ENCODE measurements at regions not wholly inside any gene's neighbourhood (a gene's known extent, or its start where the extent isn't known, plus 50 kb on each side); places are given as distances from the start of the nearest gene placed in this dataset.
A peak's percentile ranks its signal among the peaks of the same experiment; 100 is the strongest.
"Not testable (repeated sequence)": the region's sequence is repeated elsewhere in the genome, so short reads cannot be mapped to it uniquely, and the experiment has no call there.

DNA sequence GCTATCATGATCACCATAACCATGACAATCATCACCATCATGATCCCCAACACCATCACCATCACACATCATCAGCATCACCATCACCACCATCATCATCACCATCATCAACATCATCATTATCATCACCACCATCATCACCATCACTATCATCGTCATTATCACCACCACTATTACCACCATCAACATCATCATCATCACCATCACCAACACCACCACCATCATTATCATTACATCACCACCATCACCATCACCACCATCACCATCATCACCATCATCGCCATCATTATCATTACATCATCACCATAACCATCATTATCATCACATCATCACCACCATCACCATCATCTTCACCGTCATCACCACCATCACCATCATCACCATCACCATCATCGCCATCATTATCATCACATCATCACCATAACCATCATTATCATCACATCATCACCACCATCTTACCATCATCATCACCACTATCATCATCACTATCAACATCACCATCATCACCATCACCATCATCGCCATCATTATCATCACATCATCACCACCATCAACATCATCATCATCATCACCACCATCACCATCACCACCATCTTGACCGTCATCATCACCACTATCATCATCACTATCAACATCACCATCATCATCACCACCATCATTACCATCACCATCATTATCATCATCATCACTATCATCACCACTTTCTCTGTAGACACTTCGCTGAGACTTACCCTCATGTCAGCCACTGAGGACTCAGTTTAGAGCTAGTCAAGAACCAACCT, 366.0 kb downstream of the C16orf95 start:
- DNase-seq (ENCODE audit: low spot score) (no peak), FAIRE-seq (no peak)

DNA sequence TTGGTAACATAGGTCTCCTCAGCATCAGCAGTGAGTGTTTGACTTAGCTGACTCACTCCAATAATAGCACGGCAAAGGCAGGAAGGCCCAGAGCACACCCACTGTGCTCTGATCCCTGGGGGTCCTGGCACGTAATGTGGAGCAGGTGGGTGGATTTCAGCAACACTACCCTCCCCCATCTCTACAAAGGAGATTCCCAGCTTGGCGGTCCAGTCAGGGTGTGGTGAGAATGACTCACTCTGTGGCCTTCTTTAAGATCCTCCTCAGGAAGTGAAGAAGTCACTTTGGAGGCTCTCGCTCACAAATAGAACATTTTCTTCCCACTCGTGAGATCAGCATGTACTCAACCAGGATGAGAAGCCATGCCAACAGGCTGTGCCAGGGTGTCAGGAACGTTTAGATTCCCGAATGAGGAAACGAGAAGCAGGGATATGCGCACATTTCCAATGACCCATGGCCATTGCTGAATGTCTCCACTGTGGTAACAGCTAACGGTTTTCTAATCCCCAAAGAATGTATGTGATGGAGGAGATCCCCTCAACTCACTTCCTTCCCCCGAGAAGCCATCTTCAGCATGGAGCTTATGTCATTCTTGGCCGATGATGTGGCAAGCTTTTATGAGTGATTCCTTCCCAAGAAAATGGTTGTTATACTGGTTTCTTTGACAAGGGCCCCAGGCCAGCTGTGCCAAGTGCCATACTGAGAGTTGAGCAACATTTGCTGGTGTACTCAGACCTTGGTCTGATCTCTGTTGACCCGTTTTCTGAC, 365.2 kb downstream of the C16orf95 start:
- DNase-seq (ENCODE audit: low spot score) (peak; percentile 98), FAIRE-seq (peak; percentile 95)

DNA sequence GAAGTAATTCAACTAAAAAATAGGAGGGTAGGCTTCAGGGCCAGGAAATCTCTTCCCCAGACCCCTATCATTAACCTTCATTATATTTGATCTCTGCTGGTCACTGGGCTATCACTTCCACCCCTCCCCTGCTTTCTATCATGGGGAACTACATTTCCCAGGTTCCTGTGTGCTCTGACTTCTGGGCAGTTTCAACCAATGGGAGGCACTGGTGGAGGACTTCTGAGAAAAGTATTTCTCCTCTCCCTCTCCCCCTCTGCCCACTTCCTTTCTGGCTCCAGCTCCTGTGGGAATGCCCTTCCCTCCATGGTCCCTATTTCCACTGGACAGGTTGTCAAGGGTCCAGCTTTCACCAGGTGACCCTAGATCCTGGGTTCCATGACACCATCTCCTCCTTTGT, 364.4 kb downstream of the C16orf95 start:
- DNase-seq (ENCODE audit: low spot score) (peak; percentile 54), FAIRE-seq (no peak)

- FAIRE-seq (no peak), DNase-seq (ENCODE audit: low spot score) (no peak)
These were observed 363.4 kb downstream of the C16orf95 start for GRCh38 chr16:86953631-86954391.

GRCh38 chr16:86955136-86955855, 361.9 kb downstream of the C16orf95 start:
- FAIRE-seq (no peak), DNase-seq (ENCODE audit: low spot score) (no peak)

DNA sequence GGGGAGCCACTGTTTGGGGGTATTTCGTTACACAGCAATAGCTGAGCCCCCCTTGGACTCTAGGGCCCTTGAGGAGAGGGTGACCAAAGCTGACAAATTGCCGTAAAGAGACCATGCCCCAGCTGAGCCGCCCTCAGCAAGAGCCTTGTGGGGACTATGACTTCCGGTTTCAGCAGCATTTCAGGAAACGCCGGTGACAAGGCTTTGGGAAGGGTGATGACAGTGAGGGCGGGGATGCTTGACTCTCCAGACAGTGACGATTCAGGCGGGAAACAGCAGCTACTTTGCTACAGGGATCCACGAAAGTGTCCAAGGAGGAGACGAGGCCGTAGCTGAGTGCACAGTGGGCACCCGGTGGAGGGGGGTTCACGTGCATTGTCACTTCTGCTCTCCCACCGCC, 360.8 kb downstream of the C16orf95 start:
- DNase-seq (ENCODE audit: low spot score) (no peak), FAIRE-seq (no peak)

- FAIRE-seq; DNase-seq (ENCODE audit: low spot score): not testable (repeated sequence)
These were observed 359.5 kb downstream of the C16orf95 start for GRCh38 chr16:86957662-86958198.

GRCh38 chr16:86958423-86958822, 358.8 kb downstream of the C16orf95 start:
- DNase-seq (ENCODE audit: low spot score) (no peak), FAIRE-seq (no peak)

DNA sequence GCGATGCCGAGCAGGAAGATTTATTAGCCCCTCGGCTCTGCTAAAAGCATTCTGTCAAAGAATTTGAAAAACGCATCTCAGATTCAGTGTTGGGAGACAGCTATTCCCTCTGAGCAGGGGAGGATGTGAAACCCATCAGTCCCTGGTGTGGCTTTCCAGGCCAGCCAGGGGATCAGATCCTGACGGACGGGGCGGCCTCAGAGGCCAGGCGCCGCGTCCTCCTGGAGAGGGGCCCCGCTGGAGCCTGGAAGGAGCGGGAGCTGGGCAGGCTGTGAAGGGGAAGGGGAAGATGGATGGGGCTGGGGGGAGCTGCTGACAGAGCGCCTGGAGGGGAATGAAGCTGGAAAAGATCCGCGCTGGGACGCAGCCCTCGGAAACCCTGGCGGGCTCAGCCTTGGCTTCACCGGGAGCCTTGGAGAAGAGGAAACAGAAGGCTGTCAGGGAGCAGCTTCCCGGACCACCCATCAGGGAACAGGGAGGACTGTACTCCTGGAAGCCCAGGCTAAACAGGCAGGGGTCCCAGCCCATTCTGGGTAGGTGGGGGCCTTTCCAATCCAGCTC, 358.0 kb downstream of the C16orf95 start:
- DNase-seq (ENCODE audit: low spot score), result no peak
- FAIRE-seq, result no peak

DNA sequence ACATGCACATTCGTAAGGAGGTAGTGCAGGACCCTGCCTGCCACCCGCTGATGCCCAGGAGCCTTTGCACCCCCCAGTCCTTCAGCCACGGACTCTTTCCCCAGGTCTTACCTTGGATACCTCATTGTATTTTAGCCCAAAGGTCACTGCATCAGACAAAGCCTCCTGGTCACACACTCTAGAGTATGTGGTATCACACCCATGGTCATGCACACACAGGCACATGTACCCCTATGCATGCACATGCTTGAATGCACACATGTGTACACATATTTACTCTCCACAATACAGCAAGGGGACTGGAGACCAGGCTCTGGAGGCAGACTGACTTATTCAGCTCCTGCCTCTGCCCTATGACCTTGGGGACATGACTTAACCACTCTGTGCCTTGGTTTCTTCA, 357.5 kb downstream of the C16orf95 start:
- FAIRE-seq (no peak), DNase-seq (ENCODE audit: low spot score) (no peak)

- DNase-seq (ENCODE audit: low spot score) (no peak), FAIRE-seq (no peak)
These were observed 356.9 kb downstream of the C16orf95 start for GRCh38 chr16:86960266-86960665.

DNA sequence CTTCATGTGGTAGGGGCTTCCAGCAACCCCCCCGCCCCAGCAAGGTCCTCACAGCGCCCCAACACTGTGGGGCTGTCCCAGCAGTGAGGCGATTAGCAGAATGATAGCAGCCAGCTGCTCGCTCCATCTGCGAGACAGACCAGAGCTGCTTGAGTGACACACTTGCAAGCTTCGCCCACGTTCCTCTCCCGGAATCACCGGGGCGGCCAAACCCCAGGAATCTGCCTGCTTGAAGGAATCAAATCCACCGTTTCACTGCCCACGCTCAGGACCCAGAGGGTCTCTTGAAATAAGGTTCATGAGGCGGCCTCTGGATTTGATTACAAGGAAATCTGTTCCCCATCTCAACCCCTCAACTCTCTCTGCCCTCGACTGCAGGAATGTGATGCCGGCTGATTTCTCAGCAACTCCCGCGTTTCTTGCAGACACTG, 356.0 kb downstream of the C16orf95 start:
- DNase-seq (ENCODE audit: low spot score) (no peak), FAIRE-seq (no peak)

GRCh38 chr16:86962259-86962658, 354.9 kb downstream of the C16orf95 start:
- DNase-seq (ENCODE audit: low spot score) (no peak), FAIRE-seq (no peak)

GRCh38 chr16:86962913-86963312, 354.3 kb downstream of the C16orf95 start:
- DNase-seq (ENCODE audit: low spot score) (no peak), FAIRE-seq (no peak)

- DNase-seq (ENCODE audit: low spot score) (no peak), FAIRE-seq (no peak)
These were observed 353.3 kb downstream of the C16orf95 start for GRCh38 chr16:86963600-86964575.

DNA sequence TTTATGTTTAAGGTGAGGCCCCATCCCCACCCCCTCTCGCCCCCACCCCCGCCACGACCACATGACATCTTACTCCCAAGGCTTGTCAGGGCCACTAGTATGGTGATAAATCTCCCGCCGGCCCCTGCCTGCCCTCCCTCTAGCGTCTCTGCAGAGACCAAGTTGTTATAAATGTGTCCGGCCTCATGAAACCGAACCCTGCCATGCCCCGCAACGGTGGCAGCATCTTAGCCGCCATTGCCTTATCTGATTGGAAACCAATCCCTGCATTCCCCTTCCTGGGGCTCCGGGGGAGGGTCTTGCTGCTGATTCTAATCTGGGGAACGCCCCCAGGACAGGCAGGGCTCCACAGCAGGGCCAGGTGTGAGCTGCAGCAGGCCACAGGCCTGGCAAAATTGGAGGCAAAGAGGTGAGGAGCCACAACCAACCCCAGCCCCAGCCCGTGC, 352.4 kb downstream of the C16orf95 start:
- no peak for DNase-seq (ENCODE audit: low spot score)
- FAIRE-seq, result no peak

DNA sequence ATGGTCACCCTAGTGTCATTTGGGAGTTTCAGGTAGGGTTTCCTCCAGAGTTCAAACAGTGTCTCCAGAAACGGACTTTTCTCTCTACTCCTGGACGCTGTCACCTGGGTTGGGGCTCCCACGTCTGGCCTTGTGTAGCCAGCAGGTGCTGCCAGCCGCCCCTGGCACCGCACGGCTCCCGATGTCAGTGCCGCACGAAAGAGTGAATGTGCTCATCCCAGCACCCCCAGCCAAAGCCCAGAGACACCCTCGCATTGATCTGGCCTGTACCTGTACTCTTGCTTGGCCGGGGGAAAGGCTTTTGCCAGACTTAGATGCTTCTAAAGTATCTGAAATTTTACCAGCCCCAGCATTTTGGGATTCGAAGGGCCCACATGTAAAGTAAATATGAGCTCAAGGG, 351.9 kb downstream of the C16orf95 start:
- FAIRE-seq (no peak), DNase-seq (ENCODE audit: low spot score) (no peak)

DNA sequence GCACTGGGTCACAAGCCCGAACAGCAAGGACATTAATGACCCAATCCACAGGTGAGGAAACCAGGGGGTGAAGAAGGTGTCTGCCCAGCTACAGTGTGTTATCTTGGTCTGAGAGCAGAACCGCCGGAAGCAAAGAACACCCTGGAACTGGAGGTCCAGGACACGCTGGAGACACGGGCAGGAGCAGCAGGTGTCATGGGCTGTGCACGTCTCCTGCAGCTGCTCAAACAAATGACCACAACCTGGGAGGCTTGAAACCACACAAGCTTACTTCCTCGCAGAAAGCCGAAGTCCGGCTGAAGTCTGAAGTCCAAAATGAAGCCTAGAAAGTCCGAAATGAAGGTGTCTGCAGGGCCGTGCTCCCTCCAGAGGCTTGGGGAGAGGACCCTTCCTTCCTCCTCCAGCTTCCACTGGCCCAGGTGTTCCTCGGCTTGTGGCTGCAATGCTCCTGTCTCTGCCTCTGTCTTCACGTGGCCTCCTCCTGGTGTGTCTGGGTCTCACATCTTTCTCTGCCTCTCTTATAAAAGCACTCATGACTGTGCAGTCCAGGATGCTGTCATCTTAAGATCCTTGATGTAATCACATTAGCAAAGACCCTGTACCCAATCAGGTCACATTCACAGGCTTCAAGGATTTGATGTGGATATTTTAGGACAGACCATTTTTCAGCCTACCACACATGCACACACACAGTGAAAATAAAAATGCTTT, 351.2 kb downstream of the C16orf95 start:
- DNase-seq (ENCODE audit: low spot score) (no peak), FAIRE-seq (no peak)

GRCh38 chr16:86966777-86967176, 350.4 kb downstream of the C16orf95 start:
- FAIRE-seq (peak; percentile 14), DNase-seq (ENCODE audit: low spot score) (peak; percentile 62)
